Glutamatergic neuron (in vitro differentiated cells): ENCODE measurements at regions not wholly inside any gene's neighbourhood (a gene's known extent, or its start where the extent isn't known, plus 50 kb on each side); places are given as distances from the start of the nearest gene placed in this dataset.

ENCODE experiments used
- DNase-seq: peaks from one replicate; pipeline ENCODE4 v3.0.0; 2022
- H3K27ac Mint-ChIP-seq: one replicate; pipeline ENCODE4 v1.8.0; 2020; ENCODE audit warnings: mild to moderate bottlenecking, mixed read lengths, inconsistent platforms; ENCODE audit not compliant: unreplicated experiment
- H3K27me3 Mint-ChIP-seq: one replicate; pipeline ENCODE4 v1.8.0; 2020; ENCODE audit warnings: mild to moderate bottlenecking, moderate library complexity, mixed read lengths, inconsistent platforms; ENCODE audit not compliant: unreplicated experiment
- H3K36me3 Mint-ChIP-seq: one replicate; pipeline ENCODE4 v1.8.0; 2020; ENCODE audit warnings: mild to moderate bottlenecking, mixed read lengths, inconsistent platforms; ENCODE audit not compliant: unreplicated experiment
- H3K4me1 Mint-ChIP-seq: one replicate; pipeline ENCODE4 v1.8.0; 2020; ENCODE audit warnings: mild to moderate bottlenecking, low read depth, mixed read lengths, inconsistent platforms; ENCODE audit not compliant: unreplicated experiment
- H3K4me3 Mint-ChIP-seq: one replicate; pipeline ENCODE4 v1.8.0; 2020; ENCODE audit warnings: mild to moderate bottlenecking, mixed read lengths, inconsistent platforms; ENCODE audit not compliant: unreplicated experiment
- H3K9me3 Mint-ChIP-seq: one replicate; pipeline ENCODE4 v1.8.0; 2020; ENCODE audit warnings: mild to moderate bottlenecking, moderate library complexity, mixed read lengths, inconsistent platforms; ENCODE audit not compliant: unreplicated experiment
- TF ChIP-seq, protein P1 (sequence below): fragments of 200-600 bp; sonication (generic); IDR thresholded peaks from one replicate; pipeline ENCODE4 v1.5.0; 2021; ENCODE audit not compliant: partially characterized antibody, unreplicated experiment

DNA sequence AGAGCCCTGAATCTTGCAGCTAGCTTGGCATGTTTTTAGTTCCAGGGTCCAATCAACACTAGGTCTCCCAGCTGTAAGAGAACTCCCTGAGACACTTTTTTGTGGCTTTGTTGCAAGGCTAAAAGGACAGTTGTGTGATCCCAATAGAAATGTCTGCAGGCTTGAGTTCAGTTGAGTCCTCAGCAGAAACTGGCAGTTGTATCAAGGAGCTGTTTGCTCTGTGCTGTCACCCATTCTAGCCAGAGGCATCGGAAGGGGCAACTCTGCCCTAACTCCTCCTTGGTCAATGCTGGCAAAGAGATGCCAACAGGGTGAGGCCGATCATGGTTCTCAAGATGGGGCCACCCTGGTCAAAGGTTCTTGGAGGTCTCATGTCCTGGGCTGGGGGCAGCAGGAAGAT, 224.1 kb downstream of the BUB3 start:
- peaks cover 2% of the 10 kb centered on the region for H3K9me3 Mint-ChIP-seq
- H3K27ac Mint-ChIP-seq: no peak overlapping the region
- no peaks in the 10 kb centered on the region for H3K36me3 Mint-ChIP-seq
- TF ChIP-seq, protein P1, sequence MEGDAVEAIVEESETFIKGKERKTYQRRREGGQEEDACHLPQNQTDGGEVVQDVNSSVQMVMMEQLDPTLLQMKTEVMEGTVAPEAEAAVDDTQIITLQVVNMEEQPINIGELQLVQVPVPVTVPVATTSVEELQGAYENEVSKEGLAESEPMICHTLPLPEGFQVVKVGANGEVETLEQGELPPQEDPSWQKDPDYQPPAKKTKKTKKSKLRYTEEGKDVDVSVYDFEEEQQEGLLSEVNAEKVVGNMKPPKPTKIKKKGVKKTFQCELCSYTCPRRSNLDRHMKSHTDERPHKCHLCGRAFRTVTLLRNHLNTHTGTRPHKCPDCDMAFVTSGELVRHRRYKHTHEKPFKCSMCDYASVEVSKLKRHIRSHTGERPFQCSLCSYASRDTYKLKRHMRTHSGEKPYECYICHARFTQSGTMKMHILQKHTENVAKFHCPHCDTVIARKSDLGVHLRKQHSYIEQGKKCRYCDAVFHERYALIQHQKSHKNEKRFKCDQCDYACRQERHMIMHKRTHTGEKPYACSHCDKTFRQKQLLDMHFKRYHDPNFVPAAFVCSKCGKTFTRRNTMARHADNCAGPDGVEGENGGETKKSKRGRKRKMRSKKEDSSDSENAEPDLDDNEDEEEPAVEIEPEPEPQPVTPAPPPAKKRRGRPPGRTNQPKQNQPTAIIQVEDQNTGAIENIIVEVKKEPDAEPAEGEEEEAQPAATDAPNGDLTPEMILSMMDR: no peak
- no peaks in the 10 kb centered on the region for H3K4me1 Mint-ChIP-seq
- no peak overlapping the region for H3K4me3 Mint-ChIP-seq
- peaks cover 2% of the 10 kb centered on the region for H3K27me3 Mint-ChIP-seq
- no peak for DNase-seq

DNA sequence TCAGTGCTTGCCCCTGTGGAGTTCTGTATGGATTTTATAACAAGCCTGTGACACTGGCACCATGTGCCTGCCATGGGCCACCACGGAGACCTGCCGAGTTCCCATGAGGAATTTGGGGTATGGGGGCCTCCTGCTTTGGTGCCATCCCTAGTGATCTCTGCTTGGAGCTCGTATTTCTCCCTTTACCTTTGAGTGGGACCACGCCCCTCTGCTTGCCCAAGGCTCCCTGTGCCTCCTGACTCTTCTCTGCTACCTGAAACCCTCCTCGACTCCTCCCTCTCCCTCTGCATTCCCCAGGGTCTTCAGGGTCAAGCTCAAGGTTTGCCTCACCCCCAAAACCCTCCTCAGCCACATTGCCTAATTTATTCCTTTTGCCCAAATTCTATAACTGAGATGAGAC, 225.0 kb downstream of the BUB3 start:
- DNase-seq: no peak
- TF ChIP-seq, protein P1: no peak
- no peak overlapping the region for H3K4me3 Mint-ChIP-seq
- no peaks in the 10 kb centered on the region for H3K4me1 Mint-ChIP-seq
- H3K36me3 Mint-ChIP-seq: no peaks in the 10 kb centered on the region
- H3K27me3 Mint-ChIP-seq: peaks cover 2% of the 10 kb centered on the region
- no peak overlapping the region for H3K27ac Mint-ChIP-seq
- peaks cover 2% of the 10 kb centered on the region for H3K9me3 Mint-ChIP-seq

DNA sequence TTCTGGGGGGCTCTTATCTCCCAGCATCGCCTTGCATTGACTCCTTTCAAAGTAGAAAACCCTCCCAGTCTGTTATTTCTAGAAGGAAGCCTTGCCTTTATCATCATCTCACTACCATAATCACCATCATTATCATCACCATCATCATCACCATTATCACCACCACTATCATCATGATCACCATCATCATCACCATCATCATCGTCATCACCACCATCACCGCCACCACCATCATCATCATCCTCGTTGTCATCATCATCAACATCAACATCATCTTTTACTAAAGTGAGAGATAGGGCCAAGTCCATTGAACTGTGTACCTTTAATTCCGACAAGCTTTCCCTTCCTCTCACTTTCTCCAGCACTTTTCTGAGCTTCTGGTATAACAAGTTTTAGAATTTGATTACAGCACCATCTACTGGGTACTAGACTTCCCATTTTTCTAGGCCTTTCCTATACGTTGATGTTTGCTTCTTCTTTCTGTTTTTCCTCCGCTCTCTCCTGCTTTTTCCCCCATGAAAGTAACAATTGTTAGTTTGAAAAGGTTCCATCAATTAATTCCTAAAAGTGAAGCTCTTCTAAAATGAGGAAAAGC, 226.4 kb downstream of the BUB3 start:
- Mint-ChIP-seq H3K36me3 (no peaks in the 10 kb centered on the region), H3K27me3 (peaks cover 2% of the 10 kb centered on the region)

DNA sequence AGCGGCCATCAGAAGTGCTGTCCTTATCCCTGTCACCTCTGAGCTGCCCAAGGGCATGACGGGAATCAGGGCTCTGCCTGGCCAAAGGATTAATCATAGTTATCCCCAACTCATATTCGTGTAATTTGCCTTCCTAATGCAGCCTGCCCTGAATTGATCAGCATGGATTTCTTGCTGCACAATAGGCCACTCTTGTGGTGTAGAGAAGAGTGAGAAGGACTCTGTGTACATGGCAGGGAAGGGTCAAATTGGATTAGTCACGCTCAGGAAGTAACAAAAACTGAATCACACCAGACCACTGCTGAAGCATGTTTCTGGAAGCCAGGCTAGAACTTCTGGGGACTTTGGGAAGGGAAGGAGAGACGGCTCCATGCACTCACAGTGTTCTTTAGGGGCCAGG, 227.0 kb downstream of the BUB3 start:
- peaks cover 2% of the 10 kb centered on the region for H3K9me3 Mint-ChIP-seq
- no peak overlapping the region for H3K27ac Mint-ChIP-seq
- H3K4me1 Mint-ChIP-seq: no peaks in the 10 kb centered on the region
- peaks cover 2% of the 10 kb centered on the region for H3K27me3 Mint-ChIP-seq
- TF ChIP-seq, protein P1: no peak
- no peak overlapping the region for H3K4me3 Mint-ChIP-seq
- DNase-seq: no peak
- no peaks in the 10 kb centered on the region for H3K36me3 Mint-ChIP-seq

More for the DNA sequence above, 226.4 kb downstream of the BUB3 start:
- peaks cover 2% of the 10 kb centered on the region for H3K9me3 Mint-ChIP-seq
- no peak for DNase-seq
- H3K4me1 Mint-ChIP-seq: no peaks in the 10 kb centered on the region
- no peak overlapping the region for H3K4me3 Mint-ChIP-seq
- TF ChIP-seq, protein P1: no peak
- no peak overlapping the region for H3K27ac Mint-ChIP-seq

DNA sequence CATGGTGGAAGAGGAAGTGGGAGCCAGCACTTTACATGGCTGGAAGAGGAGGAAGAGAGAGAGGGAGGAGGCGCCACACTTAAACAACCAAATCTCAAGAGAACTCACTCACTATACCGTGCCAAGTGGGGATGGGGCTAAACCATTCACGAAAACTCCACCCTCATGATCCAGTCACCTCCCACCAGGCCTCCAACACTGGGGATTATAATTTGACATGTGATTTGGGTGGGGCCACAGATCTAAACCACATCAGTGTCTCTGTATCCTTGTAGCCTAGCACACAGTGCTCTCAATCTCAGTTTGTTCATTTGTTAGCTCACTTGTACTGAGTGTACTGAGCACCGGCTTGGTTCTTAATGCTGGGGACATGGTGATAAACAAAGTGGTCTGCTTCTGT, 228.3 kb downstream of the BUB3 start:
- Mint-ChIP-seq H3K36me3 (peaks cover 5% of the 10 kb centered on the region), H3K27me3 (peaks cover 2% of the 10 kb centered on the region), H3K4me3 (no peak overlapping the region), H3K27ac (no peak overlapping the region), H3K9me3 (peaks cover 2% of the 10 kb centered on the region), H3K4me1 (no peaks in the 10 kb centered on the region)
- TF ChIP-seq, protein P1: no peak
- DNase-seq: no peak
